ENCODE measurements at regions not wholly inside any gene's neighbourhood (a gene's known extent, or its start where the extent isn't known, plus 50 kb on each side); places are given as distances from the start of the nearest gene placed in this dataset.
"Not testable (repeated sequence)": the region's sequence is repeated elsewhere in the genome, so short reads cannot be mapped to it uniquely, and the experiment has no call there.

DNA sequence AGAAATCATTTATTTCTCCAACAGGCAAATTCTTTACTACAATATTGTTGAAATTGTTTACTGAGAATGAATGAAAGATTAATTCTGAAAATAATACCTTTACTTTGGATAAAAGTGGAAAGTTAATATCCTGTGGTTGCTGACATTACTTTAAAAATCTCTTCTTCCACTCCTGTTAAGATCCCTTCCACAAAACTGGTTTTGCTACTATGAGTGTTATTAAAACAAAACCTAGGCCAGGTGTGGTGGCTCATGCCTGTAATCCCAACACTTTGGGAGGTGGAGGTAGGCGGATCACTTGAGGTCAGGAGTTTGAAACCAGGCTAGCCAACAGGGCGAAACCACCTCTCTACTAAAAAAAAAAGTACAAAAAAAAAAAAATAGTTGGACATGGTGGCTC lies 123.9 kb upstream of the CCDC150 start:
- Histone ChIP-seq H3K9me3 (no peaks in the 10 kb centered on the region), H3K27ac (no peak overlapping the region), H3K4me1 (no peaks in the 10 kb centered on the region), H3K27me3 (ENCODE audit: low read depth) (no peaks in the 10 kb centered on the region), H3K36me3 (no peaks in the 10 kb centered on the region), H3K4me3 (no peak overlapping the region)
- TF ChIP-seq, protein P1, sequence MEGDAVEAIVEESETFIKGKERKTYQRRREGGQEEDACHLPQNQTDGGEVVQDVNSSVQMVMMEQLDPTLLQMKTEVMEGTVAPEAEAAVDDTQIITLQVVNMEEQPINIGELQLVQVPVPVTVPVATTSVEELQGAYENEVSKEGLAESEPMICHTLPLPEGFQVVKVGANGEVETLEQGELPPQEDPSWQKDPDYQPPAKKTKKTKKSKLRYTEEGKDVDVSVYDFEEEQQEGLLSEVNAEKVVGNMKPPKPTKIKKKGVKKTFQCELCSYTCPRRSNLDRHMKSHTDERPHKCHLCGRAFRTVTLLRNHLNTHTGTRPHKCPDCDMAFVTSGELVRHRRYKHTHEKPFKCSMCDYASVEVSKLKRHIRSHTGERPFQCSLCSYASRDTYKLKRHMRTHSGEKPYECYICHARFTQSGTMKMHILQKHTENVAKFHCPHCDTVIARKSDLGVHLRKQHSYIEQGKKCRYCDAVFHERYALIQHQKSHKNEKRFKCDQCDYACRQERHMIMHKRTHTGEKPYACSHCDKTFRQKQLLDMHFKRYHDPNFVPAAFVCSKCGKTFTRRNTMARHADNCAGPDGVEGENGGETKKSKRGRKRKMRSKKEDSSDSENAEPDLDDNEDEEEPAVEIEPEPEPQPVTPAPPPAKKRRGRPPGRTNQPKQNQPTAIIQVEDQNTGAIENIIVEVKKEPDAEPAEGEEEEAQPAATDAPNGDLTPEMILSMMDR (IDR thresholded peaks at IDR 0.05): no peak
- no peak for DNase-seq
- intact Hi-C loops (cut with DNase I): no loop called here
- ATAC-seq: no peak

DNA sequence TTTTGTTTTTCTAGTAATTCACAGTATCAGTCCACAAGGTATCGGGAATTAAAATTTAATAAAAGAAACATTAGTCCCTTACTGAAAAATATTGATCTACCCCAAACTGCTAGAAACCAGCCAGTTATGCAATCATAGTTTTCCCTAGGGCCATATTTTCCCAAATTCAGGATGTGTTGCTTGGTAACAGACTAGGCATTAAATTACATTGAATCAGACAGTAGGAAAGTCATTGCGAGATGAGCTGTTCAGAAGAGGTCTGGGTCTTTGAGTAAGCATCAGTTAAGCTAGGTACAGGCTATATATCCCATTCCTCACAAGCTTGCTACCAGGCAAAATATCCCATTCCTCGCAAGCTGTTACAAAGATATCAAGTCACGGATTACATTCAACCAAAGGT lies 123.0 kb upstream of the CCDC150 start:
- Histone ChIP-seq H3K36me3 (no peaks in the 10 kb centered on the region), H3K9me3 (no peaks in the 10 kb centered on the region), H3K27ac (no peak overlapping the region), H3K27me3 (ENCODE audit: low read depth) (no peaks in the 10 kb centered on the region), H3K4me1 (no peaks in the 10 kb centered on the region), H3K4me3 (no peak overlapping the region)
- DNase-seq (no peak), ATAC-seq (no peak)
- intact Hi-C loops (cut with DNase I): no loop called here
- TF ChIP-seq, protein P1 (IDR thresholded peaks at IDR 0.05): no peak

DNA sequence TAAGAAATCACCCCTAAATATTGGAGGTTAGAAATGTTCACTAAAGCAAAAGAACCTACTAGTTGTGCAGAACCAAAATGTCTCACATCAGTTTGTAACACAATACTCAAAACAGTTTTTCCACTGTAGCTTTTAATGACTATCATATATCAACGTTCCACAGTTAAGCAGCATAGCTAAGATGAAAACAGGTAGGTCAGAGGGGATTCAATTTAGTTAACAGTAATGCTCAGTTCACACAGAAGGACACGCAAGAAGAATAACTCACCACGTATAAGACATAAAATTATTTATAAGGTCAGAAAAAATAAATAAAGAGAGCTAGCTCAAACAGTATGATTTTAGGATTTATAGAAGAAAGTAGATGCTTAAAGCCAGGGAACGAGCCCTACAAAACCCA lies 118.9 kb upstream of the CCDC150 start:
- no peak overlapping the region for H3K4me3 ChIP-seq
- no peaks in the 10 kb centered on the region for H3K36me3 ChIP-seq
- H3K27me3 ChIP-seq (ENCODE audit: low read depth): no peaks in the 10 kb centered on the region
- ATAC-seq: no peak
- intact Hi-C loops (cut with DNase I): no loop called here
- TF ChIP-seq, protein P1 (IDR thresholded peaks at IDR 0.05): no peak
- H3K9me3 ChIP-seq: no peaks in the 10 kb centered on the region
- no peak overlapping the region for H3K27ac ChIP-seq
- no peak for DNase-seq
- H3K4me1 ChIP-seq: no peaks in the 10 kb centered on the region

DNA sequence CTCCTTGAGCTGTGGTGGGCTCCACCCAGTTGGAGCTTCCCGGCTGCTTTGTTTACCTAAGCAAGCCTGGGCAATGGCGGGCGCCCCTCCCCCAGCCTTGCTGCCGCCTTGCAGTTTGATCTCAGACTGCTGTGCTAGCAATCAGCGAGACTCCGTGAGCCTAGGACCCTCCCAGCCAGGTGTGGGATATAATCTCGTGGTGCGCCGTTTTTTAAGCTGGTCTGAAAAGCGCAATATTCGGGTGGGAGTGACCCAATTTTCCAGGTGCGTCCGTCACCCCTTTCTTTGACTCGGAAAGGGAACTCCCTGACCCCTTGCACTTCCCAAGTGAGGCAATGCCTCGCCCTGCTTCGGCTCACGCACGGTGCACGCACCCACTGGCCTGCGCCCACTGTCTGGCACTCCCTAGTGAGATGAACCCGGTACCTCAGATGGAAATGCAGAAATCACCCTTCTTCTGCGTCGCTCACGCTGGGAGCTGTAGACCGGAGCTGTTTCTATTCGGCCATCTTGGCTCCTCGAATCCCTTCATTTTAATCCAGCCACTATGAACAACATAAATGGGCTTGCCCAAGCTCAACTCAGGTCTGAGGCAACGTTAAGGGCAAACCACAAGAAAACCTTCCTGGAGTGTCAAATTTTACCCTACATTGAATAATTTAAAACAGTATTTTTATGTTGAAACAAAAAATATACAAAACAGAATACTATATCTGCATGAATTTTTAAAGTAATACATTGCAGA lies 112.4 kb upstream of the CCDC150 start:
- H3K27ac ChIP-seq; intact Hi-C loops (cut with DNase I); DNase-seq; H3K9me3 ChIP-seq; H3K36me3 ChIP-seq; H3K4me3 ChIP-seq; H3K27me3 ChIP-seq (ENCODE audit: low read depth); ATAC-seq; H3K4me1 ChIP-seq: not testable (repeated sequence)

DNA sequence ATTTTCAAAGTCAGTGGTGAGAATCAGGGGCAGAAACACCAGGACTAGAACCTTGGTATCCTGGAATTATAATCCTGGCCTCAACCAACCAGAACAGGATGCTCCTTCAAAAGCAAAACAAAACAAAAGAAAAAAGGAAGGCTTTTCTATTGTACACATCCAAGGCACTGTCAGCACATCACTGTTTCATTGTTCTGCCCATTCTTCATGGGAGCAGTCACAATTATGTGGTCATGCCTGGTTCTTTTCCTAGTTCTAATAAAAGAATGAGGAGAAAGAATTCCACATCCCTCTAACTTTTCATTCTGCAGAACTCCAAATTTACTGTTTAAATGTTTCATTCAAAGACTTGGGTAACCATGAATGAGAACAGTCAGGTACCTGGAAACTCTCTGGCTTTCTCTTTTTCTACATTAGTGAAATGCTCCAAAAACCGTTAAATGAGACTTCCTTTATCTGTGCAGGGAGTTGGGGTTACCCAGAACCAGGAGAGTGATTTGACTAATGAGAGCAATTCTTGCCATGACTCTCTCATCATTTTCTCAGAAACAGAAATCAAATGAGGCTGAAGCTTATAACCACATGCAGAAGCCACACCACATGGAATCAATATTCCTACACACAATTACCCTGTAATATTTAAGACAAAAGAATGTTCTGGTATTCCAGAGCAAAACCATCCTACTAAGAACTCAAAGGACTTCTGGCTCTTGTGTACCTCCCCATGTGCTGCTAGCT lies 110.9 kb upstream of the CCDC150 start:
- Histone ChIP-seq H3K27me3 (ENCODE audit: low read depth) (no peaks in the 10 kb centered on the region), H3K4me3 (no peak overlapping the region), H3K9me3 (no peaks in the 10 kb centered on the region), H3K4me1 (no peaks in the 10 kb centered on the region), H3K36me3 (no peaks in the 10 kb centered on the region), H3K27ac (no peak overlapping the region)
- TF ChIP-seq, protein P1 (IDR thresholded peaks at IDR 0.05): no peak
- ATAC-seq (no peak), DNase-seq (no peak)
- intact Hi-C loops (cut with DNase I): no loop called here

DNA sequence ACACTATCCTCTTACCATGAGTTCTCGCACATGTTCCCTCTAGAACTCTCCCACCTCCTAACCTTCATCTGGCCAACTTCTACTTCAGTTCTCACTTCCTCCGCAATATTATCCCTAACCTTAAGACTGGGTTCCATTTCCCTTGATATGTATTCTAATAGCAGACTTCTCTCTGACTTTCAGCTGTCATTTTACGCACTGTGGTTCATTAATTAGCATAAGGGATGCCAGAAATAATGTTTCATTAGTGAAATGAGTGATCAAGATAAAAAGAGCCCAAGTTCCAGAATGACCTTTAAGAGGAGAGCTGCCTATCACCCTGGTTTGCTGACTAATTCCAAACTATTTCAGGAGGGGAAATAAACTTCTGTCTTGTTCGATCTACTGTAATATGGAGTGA lies 108.6 kb upstream of the CCDC150 start:
- intact Hi-C loops (cut with DNase I): no loop called here
- TF ChIP-seq, protein P1 (IDR thresholded peaks at IDR 0.05): no peak
- no peak overlapping the region for H3K4me3 ChIP-seq
- DNase-seq (no peak), ATAC-seq (no peak)
- H3K36me3 ChIP-seq: no peaks in the 10 kb centered on the region
- no peaks in the 10 kb centered on the region for H3K9me3 ChIP-seq
- H3K27ac ChIP-seq: no peak overlapping the region
- no peaks in the 10 kb centered on the region for H3K27me3 ChIP-seq (ENCODE audit: low read depth)
- no peaks in the 10 kb centered on the region for H3K4me1 ChIP-seq

Measured in lower lobe of right lung (tissue), 2 donors.